ENCODE measurements at regions not wholly inside any gene's neighbourhood (a gene's known extent, or its start where the extent isn't known, plus 50 kb on each side); places are given as distances from the start of the nearest gene placed in this dataset.

DNA sequence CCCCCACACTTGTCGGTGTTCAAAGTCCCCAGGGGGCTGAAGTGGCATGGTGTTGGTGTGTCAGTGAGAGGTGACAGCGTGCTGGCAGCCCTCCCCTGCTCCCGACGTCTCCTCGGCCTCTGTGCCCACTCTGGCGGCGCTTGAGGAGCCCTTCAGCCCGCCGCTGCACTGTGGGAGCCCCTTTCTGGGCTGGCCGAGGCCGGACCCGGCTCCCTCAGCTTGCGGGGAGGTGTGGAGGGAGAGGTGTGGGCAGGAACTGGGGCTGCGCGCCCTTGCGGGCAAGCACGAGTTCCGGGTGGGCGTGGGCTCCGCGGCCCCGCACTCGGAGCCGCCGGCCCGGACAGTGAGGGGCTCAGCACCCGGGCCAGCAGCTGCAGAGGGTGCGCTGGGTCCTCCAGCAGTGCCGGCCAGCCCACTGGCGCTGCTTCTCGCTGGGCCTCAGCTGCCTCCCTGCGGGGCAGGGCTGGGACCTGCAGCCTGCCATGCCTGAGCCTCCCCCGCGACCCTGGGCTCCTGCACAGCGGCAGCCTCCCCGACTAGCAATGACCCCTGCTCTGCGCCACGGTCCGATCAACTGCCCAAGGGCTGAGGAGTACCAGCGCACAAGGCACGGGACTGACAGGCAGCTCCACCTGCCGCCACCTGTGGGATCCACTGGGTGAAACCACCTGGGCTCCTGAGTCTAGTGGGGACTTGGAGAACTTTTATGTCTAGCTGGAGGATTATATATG is 224.1 kb upstream of the RIOK2 start:
- DNase-seq, result no peak

DNA sequence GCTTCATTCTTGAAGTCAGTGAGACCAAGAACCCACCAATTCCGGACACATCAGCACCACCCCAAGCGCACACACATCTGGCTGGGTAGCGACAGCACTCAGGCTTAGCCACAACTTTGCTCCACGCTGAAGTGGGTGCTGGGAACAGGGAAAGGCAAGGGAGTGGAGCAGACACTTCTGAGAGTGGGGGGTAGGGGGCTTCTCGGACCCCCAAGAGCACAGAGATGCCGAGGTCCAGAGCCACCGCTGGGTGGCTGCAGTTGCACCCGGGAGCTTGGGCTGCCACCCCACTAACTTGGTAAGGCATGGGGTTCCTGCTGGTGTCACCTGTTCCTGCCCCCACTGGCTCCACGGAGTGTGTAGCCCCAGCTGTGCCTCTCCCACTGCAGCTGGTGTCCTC is 225.3 kb upstream of the RIOK2 start:
- DNase-seq, result no peak

DNA sequence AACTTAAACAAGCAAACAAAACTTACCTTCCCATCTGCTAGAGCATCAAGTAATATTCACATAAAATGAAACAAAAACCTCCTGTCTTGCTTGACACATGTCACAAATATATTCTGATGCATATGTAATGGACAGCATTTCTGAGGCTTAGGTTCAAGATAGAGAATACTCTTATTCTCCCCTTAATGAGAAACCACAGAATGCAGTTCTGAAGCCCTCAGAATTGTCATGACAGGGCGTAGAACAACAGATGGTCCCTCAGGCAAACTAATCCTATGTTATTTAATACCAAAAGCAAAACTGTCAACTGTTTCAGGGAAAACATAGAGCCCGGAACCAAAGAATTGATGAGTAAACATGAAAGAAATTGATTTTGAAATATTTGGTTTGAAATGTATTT is 229.9 kb upstream of the RIOK2 start:
- peak; percentile 80 for DNase-seq

DNA sequence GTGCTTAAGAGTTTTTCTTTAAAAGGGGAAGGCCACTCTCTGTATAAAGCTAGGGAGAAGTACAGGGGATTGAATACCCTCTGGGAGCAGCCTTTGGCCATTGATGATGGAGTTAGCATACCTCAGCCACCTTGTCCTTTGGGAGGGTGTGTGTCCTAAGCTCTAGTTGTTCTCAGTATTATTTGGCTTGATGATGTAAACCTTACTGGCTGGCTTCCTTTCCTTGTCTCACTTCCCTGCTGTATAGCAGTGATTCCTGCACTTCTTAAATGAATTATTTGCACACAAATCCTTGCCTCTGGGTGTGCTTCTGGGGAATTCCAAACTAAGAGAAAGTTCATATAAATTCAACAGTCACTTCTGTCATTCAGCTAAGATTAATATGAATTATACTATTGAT is 234.9 kb upstream of the RIOK2 start:
- DNase-seq, result no peak

DNA sequence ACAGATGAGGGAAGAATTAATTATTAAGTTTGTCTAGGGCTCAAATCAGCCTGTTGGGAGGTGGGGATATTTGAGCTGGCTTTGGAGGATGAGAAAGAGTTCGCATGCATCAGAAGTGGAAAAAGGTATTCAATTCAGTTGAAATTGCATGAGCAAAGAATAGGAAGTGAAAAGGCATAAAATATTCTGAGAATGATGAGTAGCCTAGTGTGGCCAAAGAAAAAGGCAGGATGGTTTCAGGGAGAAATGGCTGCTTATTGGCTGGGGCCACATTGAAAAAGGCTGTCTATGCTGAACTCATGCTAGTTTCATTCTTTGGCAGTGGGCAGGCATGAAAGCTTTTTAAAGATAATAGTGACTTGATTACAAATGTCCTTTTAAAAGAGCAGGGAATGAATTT is 235.4 kb upstream of the RIOK2 start:
- no peak for DNase-seq

DNA sequence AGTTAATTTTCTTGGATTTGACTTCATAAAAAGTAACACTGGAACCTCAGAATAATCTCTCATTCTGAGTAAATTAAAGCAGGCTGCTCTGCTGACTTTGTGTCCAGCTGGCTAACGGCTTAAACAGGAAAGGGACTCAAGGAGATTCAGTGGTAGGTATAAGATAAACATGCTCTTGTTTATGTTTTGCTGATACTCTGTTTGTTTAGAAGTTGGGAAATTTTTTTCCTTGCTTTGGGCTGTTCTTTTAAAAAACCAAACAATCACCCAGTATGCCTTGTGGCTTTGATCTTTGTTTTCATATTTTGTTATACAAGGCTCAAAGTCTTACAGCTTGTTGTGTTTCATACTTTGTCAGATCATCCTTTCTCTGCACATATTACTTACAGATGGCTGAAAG is 237.6 kb upstream of the RIOK2 start:
- no peak for DNase-seq

DNA sequence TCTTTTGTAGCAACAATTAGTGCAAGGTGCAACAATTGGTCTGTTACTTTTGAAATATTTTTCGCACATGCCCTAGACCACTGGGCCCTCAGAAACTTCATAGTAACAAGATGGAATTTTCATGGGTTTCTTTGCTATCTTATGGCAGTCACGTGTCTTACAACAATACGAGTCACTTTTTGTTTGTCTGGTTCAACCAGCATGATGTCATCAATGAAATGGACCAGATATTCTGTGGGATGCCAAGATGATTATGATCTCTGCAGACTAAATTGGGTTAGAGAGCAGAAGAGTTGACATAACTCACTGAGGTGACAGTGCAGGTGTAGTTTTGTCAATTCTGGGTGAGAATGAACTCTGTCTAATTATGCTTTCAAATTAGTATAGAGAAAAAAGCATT is 239.6 kb upstream of the RIOK2 start:
- DNase-seq, result no peak

DNA sequence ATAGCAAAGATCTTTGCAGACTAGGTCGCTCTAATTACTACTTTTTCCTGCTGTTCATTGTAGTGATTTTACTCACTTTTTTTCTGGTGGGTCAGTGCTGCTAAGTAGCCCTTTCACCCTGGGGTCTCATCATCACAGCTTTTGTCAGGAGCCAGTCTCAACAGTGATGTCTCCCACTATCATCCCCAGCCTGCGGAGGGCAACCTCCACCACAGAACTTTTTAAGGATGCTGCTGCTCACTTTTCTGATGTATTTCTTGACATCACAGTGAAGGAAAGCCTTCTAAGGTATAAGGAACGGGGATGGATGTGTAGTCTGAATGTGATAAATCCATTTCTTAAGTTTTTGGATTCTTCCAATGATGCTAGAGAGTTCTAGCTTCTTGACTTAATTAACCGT is 242.5 kb upstream of the RIOK2 start:
- no peak for DNase-seq

DNA sequence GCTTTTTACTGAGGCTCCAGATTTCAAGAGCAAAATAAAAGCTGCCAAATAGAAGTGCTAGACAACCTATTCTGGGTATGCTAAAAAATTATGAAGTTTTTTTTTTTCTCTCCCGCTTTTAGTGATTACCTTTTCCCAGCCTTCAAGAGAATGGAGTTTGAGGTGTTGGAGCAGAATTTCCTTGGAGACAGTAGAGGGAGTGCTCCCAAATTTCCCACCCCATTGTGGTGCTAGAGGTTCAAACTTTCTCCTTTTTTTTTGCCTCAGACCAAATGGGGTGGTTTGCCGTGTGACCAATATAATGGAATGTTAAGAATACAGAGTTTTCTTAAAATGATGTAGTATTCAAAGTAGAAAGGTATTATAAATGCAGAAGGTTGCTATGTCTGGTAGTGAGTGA is 244.2 kb upstream of the RIOK2 start:
- no peak for DNase-seq

DNA sequence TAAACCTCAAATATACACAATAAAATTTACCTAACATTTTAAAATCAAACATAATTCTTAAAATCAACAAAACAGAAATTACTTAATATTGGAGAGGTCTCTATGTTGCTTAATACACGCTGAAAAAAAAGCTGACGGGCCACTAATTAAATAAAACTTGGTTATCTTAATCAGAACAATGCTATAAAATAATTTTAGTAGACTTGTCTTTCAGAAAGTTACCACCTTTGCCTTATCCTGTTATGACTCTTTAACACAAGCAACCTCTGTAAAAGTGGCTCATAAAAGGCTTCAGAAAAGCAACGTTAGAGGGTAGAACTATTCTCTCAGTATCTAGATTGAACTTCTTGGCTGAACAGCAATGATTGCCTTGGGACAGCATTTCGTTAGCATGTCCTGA is 251.0 kb upstream of the RIOK2 start:
- no peak for DNase-seq

DNA sequence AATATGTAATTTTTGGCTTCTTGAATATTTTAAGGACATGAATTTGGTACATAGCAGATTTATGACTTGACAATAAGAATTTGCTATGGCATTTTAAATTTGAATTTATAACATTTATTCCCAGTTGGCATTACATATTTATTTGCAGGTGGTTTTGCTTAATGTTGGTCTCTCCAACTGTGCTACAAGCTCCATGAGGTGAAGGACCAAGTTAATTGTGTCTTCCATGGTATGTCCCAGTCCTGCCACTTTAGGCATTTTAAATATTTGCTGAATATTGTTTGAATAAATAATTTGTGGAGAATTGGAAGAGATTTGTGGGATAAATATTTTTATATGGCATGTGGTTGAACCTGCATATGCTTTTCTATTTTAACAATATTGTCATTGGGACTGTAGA is 253.4 kb upstream of the RIOK2 start:
- DNase-seq, result no peak

DNA sequence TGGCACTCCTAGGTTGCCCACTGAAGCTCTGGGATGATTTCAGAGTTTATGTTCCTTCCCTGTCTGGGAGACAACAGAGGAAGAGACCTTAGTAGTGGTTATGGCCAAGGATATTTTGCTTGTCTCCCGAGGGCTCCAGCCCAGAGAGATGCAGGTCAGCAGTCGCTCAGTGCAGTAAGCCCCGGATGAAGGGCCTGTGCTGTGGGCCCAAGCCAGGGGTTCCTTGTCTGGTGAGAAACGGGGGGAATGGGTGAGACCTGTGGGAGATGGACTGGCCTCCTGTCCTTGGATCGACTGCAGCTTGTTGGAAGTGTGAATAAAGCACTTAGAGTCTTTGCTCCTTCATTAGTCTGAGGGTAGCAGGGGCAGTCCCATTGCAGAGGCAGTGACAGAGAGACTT is 260.7 kb upstream of the RIOK2 start:
- DNase-seq, result no peak

DNA sequence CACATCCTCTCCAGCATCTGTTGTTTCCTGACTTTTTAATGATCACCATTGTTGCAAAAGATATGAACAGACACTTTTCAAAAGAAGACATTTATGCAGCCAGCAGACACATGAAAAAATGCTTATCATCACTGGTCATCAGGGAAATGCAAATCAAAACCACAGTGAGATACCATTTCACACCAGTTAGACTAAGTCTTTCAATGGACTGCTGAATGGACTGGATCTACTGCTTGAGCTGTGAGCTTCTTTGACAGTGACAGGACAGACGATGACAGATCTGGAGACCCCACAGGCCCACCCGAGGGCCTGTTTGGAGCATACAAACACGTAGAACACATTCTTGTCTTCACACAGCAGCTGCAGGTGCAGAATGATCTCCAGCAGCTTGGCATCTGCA is 266.1 kb upstream of the RIOK2 start:
- no peak for DNase-seq

DNA sequence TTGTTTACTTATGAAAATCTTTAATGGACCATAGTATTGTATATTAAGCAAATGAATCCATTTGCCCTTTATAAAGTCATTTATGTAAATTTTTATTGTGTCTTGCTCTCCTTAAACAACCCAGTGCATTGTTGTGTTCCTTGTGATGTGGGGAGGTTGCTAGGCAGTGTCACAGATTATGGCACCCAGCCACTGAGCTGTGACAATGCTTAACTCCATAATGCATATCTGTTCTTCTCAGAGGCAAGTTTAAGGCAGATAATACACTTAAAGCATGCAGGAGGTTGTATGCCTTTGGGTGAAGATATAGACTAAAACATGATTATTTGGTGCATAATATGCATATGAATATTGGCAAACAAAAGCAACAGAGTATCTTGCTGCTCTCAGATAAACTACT is 269.6 kb upstream of the RIOK2 start:
- no peak for DNase-seq

DNA sequence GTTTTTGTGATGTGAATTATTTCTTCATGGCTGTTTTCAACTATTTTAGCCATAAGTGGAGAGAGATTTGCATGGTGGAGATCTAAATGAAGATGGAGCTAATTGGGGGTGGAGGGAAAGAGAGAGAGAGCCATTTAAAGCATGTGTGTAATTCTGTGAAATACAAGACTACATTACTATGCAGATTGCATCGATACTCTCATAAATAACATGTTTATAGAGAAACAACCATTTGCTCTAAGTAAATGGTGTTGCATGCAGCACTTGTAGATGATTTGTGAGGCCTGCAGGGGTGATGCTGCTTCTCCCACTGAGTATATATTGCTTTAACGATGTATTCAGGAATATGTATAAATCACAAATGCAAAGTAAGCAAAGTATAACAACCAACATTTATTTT is 270.2 kb upstream of the RIOK2 start:
- no peak for DNase-seq

DNA sequence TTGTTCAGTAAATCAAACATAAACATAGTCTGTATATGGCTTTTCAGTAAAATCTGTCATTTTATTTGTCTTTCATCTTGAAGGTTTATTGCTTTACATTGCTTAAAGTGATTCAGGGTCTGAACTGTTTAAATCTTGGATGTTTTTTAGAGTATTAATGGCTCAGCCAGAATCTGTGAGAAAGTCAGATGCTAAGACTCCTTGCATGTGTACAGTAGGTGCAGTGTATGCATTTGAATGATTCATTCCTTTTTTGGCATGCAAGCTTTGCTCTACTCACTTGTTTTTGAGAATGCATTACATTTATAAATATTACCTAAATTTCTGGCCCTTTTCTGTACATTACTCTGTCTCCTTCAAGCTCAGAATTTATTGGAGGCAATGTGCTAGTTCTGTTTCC is 271.0 kb upstream of the RIOK2 start:
- no peak for DNase-seq

DNA sequence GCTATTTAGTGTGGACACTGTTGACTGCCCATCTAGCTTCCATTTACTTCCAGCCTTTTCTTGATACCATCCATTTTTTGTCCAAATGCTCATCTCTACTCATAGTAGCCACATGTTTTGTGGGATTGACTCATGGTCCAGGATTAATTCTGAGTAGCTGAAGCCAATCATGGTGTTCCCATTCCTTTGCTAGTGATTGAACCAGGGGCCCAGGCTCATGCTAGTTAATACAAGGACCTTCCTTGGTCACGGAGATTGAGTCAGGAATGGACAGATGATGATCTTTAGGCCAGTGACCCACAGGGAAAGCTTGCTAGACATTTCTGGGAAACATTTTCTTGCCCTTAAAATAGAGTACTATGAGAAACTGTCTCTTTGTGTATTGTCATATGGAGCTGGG is 272.9 kb upstream of the RIOK2 start:
- DNase-seq, result no peak

DNA sequence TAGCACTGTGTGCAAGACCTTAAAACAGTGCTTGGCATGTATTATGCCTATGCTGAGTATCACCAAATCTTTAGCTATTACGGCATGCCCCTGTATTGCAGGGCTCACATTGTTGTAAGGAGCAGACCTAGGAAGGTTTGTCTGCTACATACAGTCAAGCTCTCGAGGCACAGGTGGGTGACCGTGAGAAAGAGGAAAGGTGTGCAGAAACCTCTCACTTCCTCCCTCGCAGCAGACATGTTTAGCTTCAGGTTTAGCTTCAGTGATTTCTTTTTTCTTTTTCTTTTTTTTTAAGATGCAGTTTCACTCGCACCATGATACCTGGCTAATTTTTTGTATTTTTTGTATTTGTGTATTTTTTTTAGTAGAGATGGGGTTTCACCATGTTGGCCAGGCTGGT is 275.8 kb upstream of the RIOK2 start:
- DNase-seq, result no peak

DNA sequence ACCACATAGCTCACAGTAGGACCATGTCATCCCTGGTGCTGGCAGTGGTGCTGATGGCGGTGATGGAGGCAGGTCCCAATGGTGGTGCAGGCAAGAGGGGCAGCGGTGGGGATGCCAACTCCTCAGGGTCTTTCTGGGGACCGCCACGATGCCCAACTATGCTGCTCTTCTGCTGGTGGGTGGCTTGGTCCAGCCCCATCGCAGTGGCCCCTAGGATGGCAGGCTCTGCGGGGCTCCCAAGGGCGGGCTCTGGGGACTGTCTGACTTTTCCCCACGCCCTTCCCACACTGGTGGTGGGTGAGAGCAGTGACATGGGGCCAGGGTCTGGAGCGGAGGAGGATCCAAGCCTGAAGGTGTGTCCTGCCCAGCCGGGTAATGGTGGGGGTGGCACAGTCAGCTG is 288.9 kb upstream of the RIOK2 start:
- DNase-seq, result no peak

DNA sequence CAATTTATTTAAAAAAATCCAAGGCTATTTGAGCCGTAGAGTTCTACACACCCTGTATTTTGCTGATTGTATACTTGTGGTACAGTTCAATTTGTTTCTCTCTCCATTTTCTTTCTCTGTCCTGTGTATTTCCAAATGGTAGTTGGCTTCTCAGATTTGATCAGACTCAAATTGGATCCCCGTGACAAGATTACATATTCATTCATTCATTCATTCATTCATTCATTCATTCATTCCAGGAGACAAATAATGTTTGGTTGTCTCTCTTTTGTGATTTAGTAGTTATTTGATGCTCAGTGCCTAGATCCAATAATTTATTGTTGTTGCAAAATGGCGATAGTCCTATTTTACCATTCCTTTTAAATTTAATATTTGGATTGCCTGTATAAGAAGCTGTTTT is 292.8 kb upstream of the RIOK2 start:
- no peak for DNase-seq

DNA sequence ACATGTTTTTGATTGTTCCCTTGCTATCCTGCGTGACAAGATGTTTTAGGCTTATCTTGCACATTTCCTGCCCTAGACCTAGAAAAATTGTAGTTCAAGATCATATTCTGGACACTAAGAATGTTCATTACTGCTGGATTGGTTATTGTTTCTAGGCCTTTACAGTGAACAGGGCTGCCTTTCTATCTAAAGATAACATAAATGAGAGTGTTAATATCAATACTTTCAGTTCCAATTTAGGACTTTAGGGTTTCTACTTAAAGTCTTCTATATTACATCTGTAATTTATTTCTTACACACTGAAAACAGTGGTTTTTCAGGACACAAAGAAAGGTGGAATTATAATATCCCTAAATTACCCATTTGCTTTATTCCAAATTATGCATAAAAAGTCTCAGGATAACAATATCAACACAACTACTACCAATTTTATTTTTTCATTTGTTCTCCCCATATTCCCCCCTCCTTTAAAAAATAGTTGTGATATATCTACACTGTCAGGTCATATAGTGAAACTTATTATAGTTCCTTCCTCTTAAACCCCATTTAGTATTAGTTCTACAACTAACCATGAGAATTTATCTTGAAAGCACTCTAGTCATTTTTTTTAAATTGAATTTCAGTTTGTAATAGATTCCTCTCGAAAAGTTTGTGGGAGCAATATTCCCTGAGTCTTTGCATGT is 293.9 kb upstream of the RIOK2 start:
- DNase-seq, result no peak

DNA sequence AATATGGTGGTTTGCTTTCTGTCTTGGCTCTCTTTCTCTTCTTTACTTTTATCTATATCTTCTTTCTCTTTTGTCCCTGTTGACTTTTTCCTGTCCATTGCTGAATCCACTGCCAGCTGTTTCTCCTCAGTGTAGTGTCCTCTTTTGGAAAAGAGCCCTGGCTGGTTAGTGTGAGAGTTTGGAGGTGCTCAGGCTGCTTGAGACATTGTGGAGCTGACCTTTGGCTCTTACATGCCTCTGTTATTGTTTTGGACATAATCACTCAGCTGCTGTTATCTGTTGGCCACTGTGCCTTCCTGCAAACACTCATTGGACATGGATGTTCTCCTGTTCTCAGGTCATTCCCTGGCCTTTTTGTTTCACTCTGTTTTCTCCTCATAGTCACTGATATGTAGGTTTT is 295.4 kb upstream of the RIOK2 start:
- no peak for DNase-seq

DNA sequence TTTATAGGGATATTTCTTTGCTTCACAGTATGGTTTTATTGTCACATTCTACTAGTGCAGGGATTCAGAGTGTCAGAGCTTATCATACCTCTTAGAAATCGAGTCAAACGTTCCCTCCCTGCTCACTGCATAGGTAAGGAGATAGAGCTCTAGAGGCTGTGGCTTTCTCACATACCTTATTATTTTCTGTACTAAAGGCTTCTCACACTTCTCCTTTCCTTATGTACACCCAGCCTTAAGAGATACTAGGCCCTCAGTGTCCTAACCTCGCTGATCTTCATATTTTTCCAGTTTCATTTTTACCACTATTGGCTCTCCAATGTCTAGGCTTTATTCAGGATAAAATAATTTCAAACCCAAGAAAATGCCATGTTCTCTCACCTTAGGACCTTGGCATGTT is 297.3 kb upstream of the RIOK2 start:
- no peak for DNase-seq

DNA sequence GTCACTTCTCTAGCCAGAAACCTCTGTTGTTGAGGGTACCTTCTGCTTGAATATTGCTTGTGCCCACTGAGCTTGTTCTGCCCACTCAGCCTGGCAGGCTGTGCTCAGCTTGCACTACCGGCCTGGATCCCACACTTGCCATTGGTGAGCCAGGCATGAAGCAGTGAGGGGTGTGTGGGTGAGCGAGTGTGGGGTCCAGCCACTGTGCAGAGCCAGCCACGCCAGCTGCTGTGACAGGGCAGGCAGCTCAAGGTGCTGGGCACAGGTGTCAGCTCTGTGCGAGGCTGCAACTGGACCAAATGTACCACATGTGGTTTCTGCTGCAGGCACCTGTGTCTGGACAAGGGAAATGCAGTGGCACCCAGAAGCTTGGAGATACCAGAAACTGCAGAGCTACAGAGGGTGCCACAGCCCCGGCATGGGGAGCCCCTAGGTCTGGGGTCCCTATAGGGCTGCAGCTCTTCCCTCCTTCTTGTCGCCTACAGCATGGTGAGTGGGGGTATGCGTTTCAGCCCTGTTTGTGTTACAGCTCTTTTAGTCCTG is 305.1 kb upstream of the RIOK2 start:
- no peak for DNase-seq
